Sigmoid colon (tissue), 4 donors: ENCODE measurements at regions not wholly inside any gene's neighbourhood (a gene's known extent, or its start where the extent isn't known, plus 50 kb on each side); places are given as distances from the start of the nearest gene placed in this dataset.

Source experiments
- CTCF ChIP-seq, 4 experiments: fragments of 450-650 bp in 3 of 4; fragments of 200-600 bp in 1 of 4; IDR thresholded peaks; one replicate each; pipeline ENCODE4 v1.5.1; 2016 to 2019; ENCODE audit warnings: antibody characterized with exemption in 4 of 4, mild to moderate bottlenecking in 3 of 4, moderate library complexity in 2 of 4
- EP300 ChIP-seq, 4 donors: sonication (generic); formaldehyde crosslinking; IDR thresholded peaks; one replicate each; pipeline ENCODE4 v1.6.1; 2017; ENCODE audit warnings: antibody characterized with exemption in 4 of 4
- POLR2A ChIP-seq, 2 donors: fragments of 450-650 bp; IDR thresholded peaks; one replicate each; pipeline ENCODE4 v1.6.1; 2016; ENCODE audit warnings: antibody characterized with exemption in 2 of 2, mild to moderate bottlenecking in 2 of 2, moderate library complexity in 2 of 2
- POLR2AphosphoS5 ChIP-seq, 4 donors: sonication (generic); formaldehyde crosslinking; IDR thresholded peaks; one replicate each; pipeline ENCODE4 v1.6.1; 2017; ENCODE audit warnings: antibody characterized with exemption in 4 of 4

GRCh38 chr2:14136030-14136429 lies 496.5 kb upstream of the LRATD1 start:
- no peak for TF ChIP-seq CTCF (IDR thresholded peaks at IDR 0.05)
- no peak for TF ChIP-seq POLR2A (IDR thresholded peaks at IDR 0.05)
- TF ChIP-seq POLR2AphosphoS5 (IDR thresholded peaks at IDR 0.05), result no peak
- TF ChIP-seq EP300 (IDR thresholded peaks at IDR 0.05), result no peak
